GM23338 (cell line): ENCODE measurements at regions not wholly inside any gene's neighbourhood (a gene's known extent, or its start where the extent isn't known, plus 50 kb on each side); places are given as distances from the start of the nearest gene placed in this dataset.

ENCODE experiments used
- ATAC-seq: fragments of 200-7000 bp; cut with Tn5 transposase; 3 replicates; pipeline ENCODE4 v1.9.1; 2020
- DNase-seq: peaks from one replicate; pipeline ENCODE4 v3.0.0-alpha.2; 2015; ENCODE audit warnings: low spot score
- H2AFZ ChIP-seq: fragments of 200-600 bp; sonication (generic); 2 replicates; pipeline ENCODE4 v1.8.0; 2016; ENCODE audit warnings: antibody characterized with exemption, mild to moderate bottlenecking, moderate library complexity
- H3F3A ChIP-seq: fragments of 200-600 bp; sonication (generic); replicated peaks from 2 replicates; pipeline ENCODE4 v1.8.0; 2017; ENCODE audit warnings: antibody characterized with exemption, mixed run types, low read depth
- H3K27ac ChIP-seq: fragments of 200-600 bp; sonication (generic); 2 replicates; pipeline ENCODE4 v1.6.1; 2016; ENCODE audit warnings: low read depth
- H3K27me3 ChIP-seq: fragments of 200-600 bp; sonication (generic); 2 replicates; pipeline ENCODE4 v1.8.0; 2016; ENCODE audit warnings: mild to moderate bottlenecking, mixed run types, moderate library complexity; ENCODE audit not compliant: insufficient read depth
- H3K36me3 ChIP-seq: fragments of 200-600 bp; sonication (generic); 2 replicates; pipeline ENCODE4 v1.8.0; 2016; ENCODE audit warnings: mild to moderate bottlenecking; ENCODE audit not compliant: insufficient read depth
- H3K4me1 ChIP-seq: fragments of 200-600 bp; sonication (generic); 2 replicates; pipeline ENCODE4 v1.8.0; 2016; ENCODE audit warnings: mild to moderate bottlenecking, moderate library complexity; ENCODE audit not compliant: insufficient read depth
- H3K4me2 ChIP-seq: fragments of 200-600 bp; sonication (generic); 2 replicates; pipeline ENCODE4 v1.7.1; 2017; ENCODE audit warnings: mixed run types
- H3K4me3 ChIP-seq: fragments of 200-600 bp; sonication (generic); 2 replicates; pipeline ENCODE4 v1.6.1; 2016; ENCODE audit warnings: mixed run types
- H3K79me2 ChIP-seq: fragments of 200-600 bp; sonication (generic); replicated peaks from 2 replicates; pipeline ENCODE4 v1.8.0; 2017; ENCODE audit warnings: mild to moderate bottlenecking; ENCODE audit not compliant: insufficient read depth
- H3K9me2 ChIP-seq: fragments of 200-600 bp; sonication (generic); 2 replicates; pipeline ENCODE4 v1.8.0; 2017; ENCODE audit not compliant: insufficient read depth
- H4K20me1 ChIP-seq: fragments of 200-600 bp; sonication (generic); replicated peaks from 2 replicates; pipeline ENCODE4 v1.8.0; 2017; ENCODE audit warnings: mild to moderate bottlenecking; ENCODE audit not compliant: insufficient read depth
- H3K27ac Mint-ChIP-seq: 2 replicates; pipeline ENCODE4 v1.8.0; 2020; ENCODE audit warnings: inconsistent platforms, mild to moderate bottlenecking, moderate library complexity, mixed read lengths
- H3K27me3 Mint-ChIP-seq: 3 replicates; pipeline ENCODE4 v1.8.0; 2022; ENCODE audit warnings: low read depth, mild to moderate bottlenecking, moderate library complexity, mixed read lengths, inconsistent platforms; ENCODE audit not compliant: insufficient read depth, poor library complexity
- H3K36me3 Mint-ChIP-seq: 3 replicates; pipeline ENCODE4 v1.8.0; 2021; ENCODE audit warnings: low read depth, mild to moderate bottlenecking, inconsistent platforms, moderate library complexity, mixed read lengths
- H3K4me1 Mint-ChIP-seq: 3 replicates; pipeline ENCODE4 v1.8.0; 2020; ENCODE audit warnings: mild to moderate bottlenecking, inconsistent platforms, mixed read lengths
- H3K4me3 Mint-ChIP-seq: 3 replicates; pipeline ENCODE4 v1.8.0; 2021; ENCODE audit warnings: moderate library complexity, mild to moderate bottlenecking, inconsistent platforms, mixed read lengths
- H3K9me3 Mint-ChIP-seq: 3 replicates; pipeline ENCODE4 v1.8.0; 2020; ENCODE audit warnings: moderate library complexity, mild to moderate bottlenecking, inconsistent platforms, mixed read lengths
- CREB1 ChIP-seq: fragments of 250-450 bp; sonication (Bioruptor Pico); IDR thresholded peaks from 2 replicates; pipeline ENCODE4 v1.5.0; 2020; ENCODE audit warnings: low read depth, mild to moderate bottlenecking, moderate library complexity
- EZH2 ChIP-seq: fragments of 200-600 bp; sonication (generic); IDR thresholded peaks from one replicate; pipeline ENCODE4 v1.8.0; 2017; ENCODE audit warnings: antibody characterized with exemption, mild to moderate bottlenecking, low read depth; ENCODE audit not compliant: unreplicated experiment
- EZH2phosphoT487 ChIP-seq: fragments of 200-600 bp; sonication (generic); IDR thresholded peaks from one replicate; pipeline ENCODE4 v1.8.1; 2018; ENCODE audit warnings: antibody characterized with exemption; ENCODE audit not compliant: unreplicated experiment
- JUNB ChIP-seq: IDR thresholded peaks from one replicate; pipeline ENCODE4 v1.6.1; 2016; ENCODE audit warnings: antibody characterized with exemption; ENCODE audit not compliant: unreplicated experiment
- NANOG ChIP-seq: IDR thresholded peaks from 2 replicates; pipeline ENCODE4 v1.6.1; 2016; ENCODE audit warnings: antibody characterized with exemption, borderline replicate concordance
- POLR2AphosphoS5 ChIP-seq: IDR thresholded peaks from 2 replicates; pipeline ENCODE4 v1.6.1; 2016; ENCODE audit warnings: antibody characterized with exemption, low read depth
- STAT1 ChIP-seq: IDR thresholded peaks from one replicate; pipeline ENCODE4 v1.6.1; 2016; ENCODE audit warnings: antibody characterized with exemption; ENCODE audit not compliant: unreplicated experiment
- ZNF114 ChIP-seq: fragments of 250-450 bp; sonication (Bioruptor Pico); IDR thresholded peaks from 2 replicates; pipeline ENCODE4 v1.5.0; 2020; ENCODE audit warnings: mild to moderate bottlenecking, moderate library complexity
- ZNF331 ChIP-seq: fragments of 250-450 bp; sonication (Bioruptor Pico); IDR thresholded peaks from 2 replicates; pipeline ENCODE4 v1.5.0; 2020; ENCODE audit warnings: low read depth, mild to moderate bottlenecking, moderate library complexity
- TF ChIP-seq, protein P1 (sequence below), 2 experiments: fragments of 200-600 bp in 1 of 2; sonication (generic) in 1 of 2; conservative IDR thresholded peaks; 2 replicates each; pipeline versions ENCODE4 v1.5.1 to v1.6.1; 2016 to 2017; ENCODE audit warnings: antibody characterized with exemption in 2 of 2, low read depth in 2 of 2, mild to moderate bottlenecking in 2 of 2, moderate library complexity in 1 of 2
- TF ChIP-seq, protein P2 (sequence below): fragments of 250-450 bp; sonication (Bioruptor Pico); IDR thresholded peaks from 2 replicates; pipeline ENCODE4 v1.5.0; 2020; ENCODE audit warnings: mild to moderate bottlenecking, moderate library complexity
- TF ChIP-seq, protein P3 (sequence below): IDR thresholded peaks from one replicate; pipeline ENCODE4 v1.6.1; 2018; ENCODE audit warnings: antibody characterized with exemption; ENCODE audit not compliant: unreplicated experiment
- TF ChIP-seq, protein P4 (sequence below): IDR thresholded peaks from 2 replicates; pipeline ENCODE4 v1.6.1; 2016; ENCODE audit warnings: antibody characterized with exemption

DNA sequence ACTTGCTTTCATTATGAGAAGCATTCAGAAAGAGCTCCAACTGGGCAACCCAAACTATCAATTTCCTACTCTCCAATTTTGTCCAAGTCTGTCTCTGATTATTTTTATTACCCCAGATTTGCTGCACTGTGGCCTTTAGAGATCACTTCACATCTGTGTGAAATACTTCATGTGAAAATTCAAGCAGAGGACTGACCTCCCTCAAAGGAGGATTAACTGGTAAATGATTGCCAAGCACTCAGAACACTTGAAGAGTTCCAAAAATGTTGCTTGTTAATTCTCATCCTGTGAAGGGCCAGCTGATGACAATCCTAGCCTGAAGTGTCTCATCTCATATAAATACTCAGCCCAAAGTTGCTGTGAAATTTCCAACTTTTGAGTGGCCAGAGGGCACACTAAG is 182.8 kb upstream of the DGKB start:
- no peaks in the 10 kb centered on the region for H4K20me1 ChIP-seq
- Mint-ChIP-seq H3K4me1 (no peaks in the 10 kb centered on the region), H3K9me3 (no peaks in the 10 kb centered on the region), H3K36me3 (no peaks in the 10 kb centered on the region), H3K27me3 (no peaks in the 10 kb centered on the region), H3K27ac (no peak overlapping the region), H3K4me3 (no peak overlapping the region)
- no peaks in the 10 kb centered on the region for H3K4me1 ChIP-seq
- no peak overlapping the region for H3K4me3 ChIP-seq
- peak overlapping the region; percentile 14; the same call in 1 of the 2 replicates for H2AFZ ChIP-seq
- no peaks in the 10 kb centered on the region for H3F3A ChIP-seq
- H3K4me2 ChIP-seq: no peak overlapping the region
- no peak for TF ChIP-seq ZNF331
- TF ChIP-seq, protein P1, sequence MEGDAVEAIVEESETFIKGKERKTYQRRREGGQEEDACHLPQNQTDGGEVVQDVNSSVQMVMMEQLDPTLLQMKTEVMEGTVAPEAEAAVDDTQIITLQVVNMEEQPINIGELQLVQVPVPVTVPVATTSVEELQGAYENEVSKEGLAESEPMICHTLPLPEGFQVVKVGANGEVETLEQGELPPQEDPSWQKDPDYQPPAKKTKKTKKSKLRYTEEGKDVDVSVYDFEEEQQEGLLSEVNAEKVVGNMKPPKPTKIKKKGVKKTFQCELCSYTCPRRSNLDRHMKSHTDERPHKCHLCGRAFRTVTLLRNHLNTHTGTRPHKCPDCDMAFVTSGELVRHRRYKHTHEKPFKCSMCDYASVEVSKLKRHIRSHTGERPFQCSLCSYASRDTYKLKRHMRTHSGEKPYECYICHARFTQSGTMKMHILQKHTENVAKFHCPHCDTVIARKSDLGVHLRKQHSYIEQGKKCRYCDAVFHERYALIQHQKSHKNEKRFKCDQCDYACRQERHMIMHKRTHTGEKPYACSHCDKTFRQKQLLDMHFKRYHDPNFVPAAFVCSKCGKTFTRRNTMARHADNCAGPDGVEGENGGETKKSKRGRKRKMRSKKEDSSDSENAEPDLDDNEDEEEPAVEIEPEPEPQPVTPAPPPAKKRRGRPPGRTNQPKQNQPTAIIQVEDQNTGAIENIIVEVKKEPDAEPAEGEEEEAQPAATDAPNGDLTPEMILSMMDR (conservative IDR thresholded peaks at IDR 0.05; ENCODE audit: low read depth in 2 of 2): no peak
- TF ChIP-seq NANOG: no peak
- no peak for TF ChIP-seq POLR2AphosphoS5
- no peak for TF ChIP-seq ZNF114 (CRISPR knock-in tag)
- TF ChIP-seq, protein P2, sequence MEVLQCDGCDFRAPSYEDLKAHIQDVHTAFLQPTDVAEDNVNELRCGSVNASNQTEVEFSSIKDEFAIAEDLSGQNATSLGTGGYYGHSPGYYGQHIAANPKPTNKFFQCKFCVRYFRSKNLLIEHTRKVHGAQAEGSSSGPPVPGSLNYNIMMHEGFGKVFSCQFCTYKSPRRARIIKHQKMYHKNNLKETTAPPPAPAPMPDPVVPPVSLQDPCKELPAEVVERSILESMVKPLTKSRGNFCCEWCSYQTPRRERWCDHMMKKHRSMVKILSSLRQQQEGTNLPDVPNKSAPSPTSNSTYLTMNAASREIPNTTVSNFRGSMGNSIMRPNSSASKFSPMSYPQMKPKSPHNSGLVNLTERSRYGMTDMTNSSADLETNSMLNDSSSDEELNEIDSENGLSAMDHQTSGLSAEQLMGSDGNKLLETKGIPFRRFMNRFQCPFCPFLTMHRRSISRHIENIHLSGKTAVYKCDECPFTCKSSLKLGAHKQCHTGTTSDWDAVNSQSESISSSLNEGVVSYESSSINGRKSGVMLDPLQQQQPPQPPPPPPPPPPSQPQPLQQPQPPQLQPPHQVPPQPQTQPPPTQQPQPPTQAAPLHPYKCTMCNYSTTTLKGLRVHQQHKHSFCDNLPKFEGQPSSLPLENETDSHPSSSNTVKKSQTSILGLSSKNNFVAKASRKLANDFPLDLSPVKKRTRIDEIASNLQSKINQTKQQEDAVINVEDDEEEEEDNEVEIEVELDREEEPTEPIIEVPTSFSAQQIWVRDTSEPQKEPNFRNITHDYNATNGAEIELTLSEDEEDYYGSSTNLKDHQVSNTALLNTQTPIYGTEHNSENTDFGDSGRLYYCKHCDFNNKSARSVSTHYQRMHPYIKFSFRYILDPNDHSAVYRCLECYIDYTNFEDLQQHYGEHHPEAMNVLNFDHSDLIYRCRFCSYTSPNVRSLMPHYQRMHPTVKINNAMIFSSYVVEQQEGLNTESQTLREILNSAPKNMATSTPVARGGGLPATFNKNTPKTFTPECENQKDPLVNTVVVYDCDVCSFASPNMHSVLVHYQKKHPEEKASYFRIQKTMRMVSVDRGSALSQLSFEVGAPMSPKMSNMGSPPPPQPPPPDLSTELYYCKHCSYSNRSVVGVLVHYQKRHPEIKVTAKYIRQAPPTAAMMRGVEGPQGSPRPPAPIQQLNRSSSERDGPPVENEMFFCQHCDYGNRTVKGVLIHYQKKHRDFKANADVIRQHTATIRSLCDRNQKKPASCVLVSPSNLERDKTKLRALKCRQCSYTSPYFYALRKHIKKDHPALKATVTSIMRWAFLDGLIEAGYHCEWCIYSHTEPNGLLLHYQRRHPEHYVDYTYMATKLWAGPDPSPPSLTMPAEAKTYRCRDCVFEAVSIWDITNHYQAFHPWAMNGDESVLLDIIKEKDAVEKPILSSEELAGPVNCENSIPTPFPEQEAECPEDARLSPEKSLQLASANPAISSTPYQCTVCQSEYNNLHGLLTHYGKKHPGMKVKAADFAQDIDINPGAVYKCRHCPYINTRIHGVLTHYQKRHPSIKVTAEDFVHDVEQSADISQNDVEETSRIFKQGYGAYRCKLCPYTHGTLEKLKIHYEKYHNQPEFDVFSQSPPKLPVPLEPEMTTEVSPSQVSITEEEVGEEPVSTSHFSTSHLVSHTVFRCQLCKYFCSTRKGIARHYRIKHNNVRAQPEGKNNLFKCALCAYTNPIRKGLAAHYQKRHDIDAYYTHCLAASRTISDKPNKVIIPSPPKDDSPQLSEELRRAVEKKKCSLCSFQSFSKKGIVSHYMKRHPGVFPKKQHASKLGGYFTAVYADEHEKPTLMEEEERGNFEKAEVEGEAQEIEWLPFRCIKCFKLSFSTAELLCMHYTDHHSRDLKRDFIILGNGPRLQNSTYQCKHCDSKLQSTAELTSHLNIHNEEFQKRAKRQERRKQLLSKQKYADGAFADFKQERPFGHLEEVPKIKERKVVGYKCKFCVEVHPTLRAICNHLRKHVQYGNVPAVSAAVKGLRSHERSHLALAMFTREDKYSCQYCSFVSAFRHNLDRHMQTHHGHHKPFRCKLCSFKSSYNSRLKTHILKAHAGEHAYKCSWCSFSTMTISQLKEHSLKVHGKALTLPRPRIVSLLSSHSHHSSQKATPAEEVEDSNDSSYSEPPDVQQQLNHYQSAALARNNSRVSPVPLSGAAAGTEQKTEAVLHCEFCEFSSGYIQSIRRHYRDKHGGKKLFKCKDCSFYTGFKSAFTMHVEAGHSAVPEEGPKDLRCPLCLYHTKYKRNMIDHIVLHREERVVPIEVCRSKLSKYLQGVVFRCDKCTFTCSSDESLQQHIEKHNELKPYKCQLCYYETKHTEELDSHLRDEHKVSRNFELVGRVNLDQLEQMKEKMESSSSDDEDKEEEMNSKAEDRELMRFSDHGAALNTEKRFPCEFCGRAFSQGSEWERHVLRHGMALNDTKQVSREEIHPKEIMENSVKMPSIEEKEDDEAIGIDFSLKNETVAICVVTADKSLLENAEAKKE (CRISPR knock-in tag): no peak
- TF ChIP-seq, protein P3, sequence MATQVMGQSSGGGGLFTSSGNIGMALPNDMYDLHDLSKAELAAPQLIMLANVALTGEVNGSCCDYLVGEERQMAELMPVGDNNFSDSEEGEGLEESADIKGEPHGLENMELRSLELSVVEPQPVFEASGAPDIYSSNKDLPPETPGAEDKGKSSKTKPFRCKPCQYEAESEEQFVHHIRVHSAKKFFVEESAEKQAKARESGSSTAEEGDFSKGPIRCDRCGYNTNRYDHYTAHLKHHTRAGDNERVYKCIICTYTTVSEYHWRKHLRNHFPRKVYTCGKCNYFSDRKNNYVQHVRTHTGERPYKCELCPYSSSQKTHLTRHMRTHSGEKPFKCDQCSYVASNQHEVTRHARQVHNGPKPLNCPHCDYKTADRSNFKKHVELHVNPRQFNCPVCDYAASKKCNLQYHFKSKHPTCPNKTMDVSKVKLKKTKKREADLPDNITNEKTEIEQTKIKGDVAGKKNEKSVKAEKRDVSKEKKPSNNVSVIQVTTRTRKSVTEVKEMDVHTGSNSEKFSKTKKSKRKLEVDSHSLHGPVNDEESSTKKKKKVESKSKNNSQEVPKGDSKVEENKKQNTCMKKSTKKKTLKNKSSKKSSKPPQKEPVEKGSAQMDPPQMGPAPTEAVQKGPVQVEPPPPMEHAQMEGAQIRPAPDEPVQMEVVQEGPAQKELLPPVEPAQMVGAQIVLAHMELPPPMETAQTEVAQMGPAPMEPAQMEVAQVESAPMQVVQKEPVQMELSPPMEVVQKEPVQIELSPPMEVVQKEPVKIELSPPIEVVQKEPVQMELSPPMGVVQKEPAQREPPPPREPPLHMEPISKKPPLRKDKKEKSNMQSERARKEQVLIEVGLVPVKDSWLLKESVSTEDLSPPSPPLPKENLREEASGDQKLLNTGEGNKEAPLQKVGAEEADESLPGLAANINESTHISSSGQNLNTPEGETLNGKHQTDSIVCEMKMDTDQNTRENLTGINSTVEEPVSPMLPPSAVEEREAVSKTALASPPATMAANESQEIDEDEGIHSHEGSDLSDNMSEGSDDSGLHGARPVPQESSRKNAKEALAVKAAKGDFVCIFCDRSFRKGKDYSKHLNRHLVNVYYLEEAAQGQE: no peak
- no peak for TF ChIP-seq EZH2
- TF ChIP-seq STAT1: no peak
- no peak for TF ChIP-seq CREB1 (CRISPR knock-in tag)
- TF ChIP-seq, protein P4, sequence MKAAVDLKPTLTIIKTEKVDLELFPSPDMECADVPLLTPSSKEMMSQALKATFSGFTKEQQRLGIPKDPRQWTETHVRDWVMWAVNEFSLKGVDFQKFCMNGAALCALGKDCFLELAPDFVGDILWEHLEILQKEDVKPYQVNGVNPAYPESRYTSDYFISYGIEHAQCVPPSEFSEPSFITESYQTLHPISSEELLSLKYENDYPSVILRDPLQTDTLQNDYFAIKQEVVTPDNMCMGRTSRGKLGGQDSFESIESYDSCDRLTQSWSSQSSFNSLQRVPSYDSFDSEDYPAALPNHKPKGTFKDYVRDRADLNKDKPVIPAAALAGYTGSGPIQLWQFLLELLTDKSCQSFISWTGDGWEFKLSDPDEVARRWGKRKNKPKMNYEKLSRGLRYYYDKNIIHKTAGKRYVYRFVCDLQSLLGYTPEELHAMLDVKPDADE: no peak
- TF ChIP-seq EZH2phosphoT487: no peak
- TF ChIP-seq JUNB: no peak
- no peaks in the 10 kb centered on the region for H3K79me2 ChIP-seq
- no peaks in the 10 kb centered on the region for H3K27me3 ChIP-seq
- H3K36me3 ChIP-seq: no peaks in the 10 kb centered on the region
- no peak overlapping the region for H3K27ac ChIP-seq
- DNase-seq (no peak), ATAC-seq (no peak)
- H3K9me2 ChIP-seq: no peaks in the 10 kb centered on the region
